ENCODE measurements at regions not wholly inside any gene's neighbourhood (a gene's known extent, or its start where the extent isn't known, plus 50 kb on each side); places are given as distances from the start of the nearest gene placed in this dataset.

DNA sequence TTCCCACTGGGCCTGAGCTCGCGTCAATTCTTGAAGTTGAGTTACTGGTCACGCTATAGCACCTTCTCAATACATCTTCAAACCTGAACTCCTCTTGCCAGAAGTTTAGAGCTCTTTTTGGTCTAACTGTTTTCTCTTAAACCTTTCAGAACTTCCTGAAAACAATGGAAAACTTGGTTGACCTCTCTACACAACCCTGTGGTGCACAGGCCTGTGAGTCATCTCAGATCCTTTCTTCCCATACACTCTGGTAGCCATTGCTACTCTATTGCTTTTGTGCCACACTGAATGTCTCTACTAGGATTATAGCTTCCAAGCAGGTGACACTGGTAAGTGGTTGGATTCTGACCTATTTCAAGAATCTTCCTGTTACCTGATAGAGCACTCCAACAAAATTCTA lies 321.5 kb upstream of the FSIP2 start:
- TF ChIP-seq, protein P1, sequence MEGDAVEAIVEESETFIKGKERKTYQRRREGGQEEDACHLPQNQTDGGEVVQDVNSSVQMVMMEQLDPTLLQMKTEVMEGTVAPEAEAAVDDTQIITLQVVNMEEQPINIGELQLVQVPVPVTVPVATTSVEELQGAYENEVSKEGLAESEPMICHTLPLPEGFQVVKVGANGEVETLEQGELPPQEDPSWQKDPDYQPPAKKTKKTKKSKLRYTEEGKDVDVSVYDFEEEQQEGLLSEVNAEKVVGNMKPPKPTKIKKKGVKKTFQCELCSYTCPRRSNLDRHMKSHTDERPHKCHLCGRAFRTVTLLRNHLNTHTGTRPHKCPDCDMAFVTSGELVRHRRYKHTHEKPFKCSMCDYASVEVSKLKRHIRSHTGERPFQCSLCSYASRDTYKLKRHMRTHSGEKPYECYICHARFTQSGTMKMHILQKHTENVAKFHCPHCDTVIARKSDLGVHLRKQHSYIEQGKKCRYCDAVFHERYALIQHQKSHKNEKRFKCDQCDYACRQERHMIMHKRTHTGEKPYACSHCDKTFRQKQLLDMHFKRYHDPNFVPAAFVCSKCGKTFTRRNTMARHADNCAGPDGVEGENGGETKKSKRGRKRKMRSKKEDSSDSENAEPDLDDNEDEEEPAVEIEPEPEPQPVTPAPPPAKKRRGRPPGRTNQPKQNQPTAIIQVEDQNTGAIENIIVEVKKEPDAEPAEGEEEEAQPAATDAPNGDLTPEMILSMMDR (IDR thresholded peaks at IDR 0.05): no peak
- TF ChIP-seq POLR2AphosphoS5 (IDR thresholded peaks at IDR 0.05; ENCODE audit: low read depth, low read length): no peak

All from Panc1 (cell line).